HepG2 (cell line): ENCODE measurements at regions not wholly inside any gene's neighbourhood (a gene's known extent, or its start where the extent isn't known, plus 50 kb on each side); places are given as distances from the start of the nearest gene placed in this dataset.

Experiments
- ATAC-seq: fragments of 200-7000 bp; cut with Tn5 transposase; 3 replicates; pipeline ENCODE4 v1.9.1; 2020; ENCODE audit warnings: mild to moderate bottlenecking, moderate library complexity
- BruUV-seq: library from RNA; stranded (reverse); fragments of 400-500 nt; replicated peaks from 2 replicates; lab custom pipeline; 2021; lab: Mats Ljungman, UMichigan
- CTCF ChIA-PET: fragments of 300-600 bp; formaldehyde crosslinking; extraction: SDS; loops from one replicate; lab custom pipeline; 2021; ENCODE audit warnings: low total read pairs, inconsistent platforms, low intra/inter-chr PET ratio; lab: Yijun Ruan, JAX
- POLR2A ChIA-PET: fragments of 350-600 bp; sonication (Branson Sonifier 250); formaldehyde crosslinking; loops from one replicate; lab custom pipeline; 2020; ENCODE audit warnings: antibody characterized with exemption, inconsistent platforms; lab: Yijun Ruan, JAX
- DNase-seq: peaks from one replicate; pipeline ENCODE4 v3.0.0-alpha.2; 2015; ENCODE audit warnings: low spot score
- FAIRE-seq: peaks from 3 replicates; lab custom pipeline; 2011; peaks lifted over from hg19 to GRCh38; lab: Jason Lieb, UNC
- H2AFZ ChIP-seq: one replicate; pipeline ENCODE4 v1.6.1; 2011; ENCODE audit warnings: low read length, inconsistent platforms
- H3K27ac ChIP-seq: fragments of 300-600 bp; 3 replicates; pipeline ENCODE4 v1.8.0; 2011; ENCODE audit warnings: mixed run types, mild to moderate bottlenecking, mixed read lengths, low read length, inconsistent platforms; ENCODE audit not compliant: insufficient read depth; ENCODE audit errors: extremely low read length
- H3K27me3 ChIP-seq, 2 experiments: fragments of 200-600 bp in 1 of 2; 2 replicates in 1 of 2; 3 replicates in 1 of 2; pipeline versions ENCODE4 v1.6.0 to v1.8.0; 2011; ENCODE audit warnings: low read length in 2 of 2, mild to moderate bottlenecking in 2 of 2, moderate library complexity in 2 of 2, inconsistent platforms in 1 of 2; ENCODE audit not compliant: insufficient read depth in 2 of 2, control insufficient read depth in 1 of 2
- H3K36me3 ChIP-seq, 2 experiments: fragments of 200-600 bp in 1 of 2; replicated peaks in 1 of 2; 2 replicates in 1 of 2; 3 replicates in 1 of 2; pipeline versions ENCODE4 v1.5.1 to v1.8.0; 2011; ENCODE audit warnings: low read length in 2 of 2, inconsistent platforms in 1 of 2; ENCODE audit not compliant: insufficient read depth in 2 of 2, control insufficient read depth in 1 of 2
- H3K4me1 ChIP-seq: 2 replicates; pipeline ENCODE4 v1.5.1; 2012; ENCODE audit warnings: low read length, inconsistent platforms; ENCODE audit not compliant: insufficient read depth
- H3K4me2 ChIP-seq: 2 replicates; pipeline ENCODE4 v1.6.0; 2011; ENCODE audit warnings: low read depth, low read length, inconsistent platforms
- H3K4me3 ChIP-seq, 3 experiments: fragments of 200-600 bp in 1 of 3; sonication (generic), shearing (Covaris generic) in 1 of 3; replicated peaks in 1 of 3; 2 replicates each; pipeline ENCODE4 v1.5.1; 2011 to 2016; ENCODE audit warnings: low read length in 3 of 3, inconsistent platforms in 2 of 3, low read depth in 2 of 3, mild to moderate bottlenecking in 2 of 3, control low read depth in 1 of 3, mixed read lengths in 1 of 3; ENCODE audit not compliant: insufficient read depth in 1 of 3
- H3K79me2 ChIP-seq: one replicate; pipeline ENCODE4 v1.6.1; 2011; ENCODE audit warnings: low read length, inconsistent platforms; ENCODE audit not compliant: insufficient read depth
- H3K9ac ChIP-seq: 2 replicates; pipeline ENCODE4 v1.6.0; 2011; ENCODE audit warnings: mild to moderate bottlenecking, low read depth, low read length, inconsistent platforms; ENCODE audit not compliant: insufficient read depth
- H3K9me3 ChIP-seq: 2 replicates; pipeline ENCODE4 v1.5.1; 2012; ENCODE audit warnings: mild to moderate bottlenecking, low read length
- H4K20me1 ChIP-seq: 2 replicates; pipeline ENCODE4 v1.6.0; 2011; ENCODE audit warnings: inconsistent platforms, mild to moderate bottlenecking, low read length, moderate library complexity; ENCODE audit not compliant: insufficient read depth
- CBX5 ChIP-seq: sonication (generic); formaldehyde crosslinking; IDR thresholded peaks from 2 replicates; pipeline ENCODE4 v1.4.0; 2020; ENCODE audit warnings: missing genetic modification reagents, borderline replicate concordance
- CREM ChIP-seq, 2 experiments: sonication (generic) in 1 of 2; formaldehyde crosslinking in 1 of 2; IDR thresholded peaks; 2 replicates each; pipeline versions ENCODE4 v1.4.0 to v1.6.1; 2016 to 2020; ENCODE audit warnings: antibody characterized with exemption in 1 of 2, mild to moderate bottlenecking in 1 of 2, missing genetic modification reagents in 1 of 2
- GLMP ChIP-seq: sonication (generic); formaldehyde crosslinking; IDR thresholded peaks from 2 replicates; pipeline ENCODE4 v1.9.0; 2021; ENCODE audit warnings: missing genetic modification reagents, mild to moderate bottlenecking, borderline replicate concordance
- NKX3-1 ChIP-seq: sonication (generic); formaldehyde crosslinking; IDR thresholded peaks from 2 replicates; pipeline ENCODE4 v1.5.0; 2020; ENCODE audit warnings: missing genetic modification reagents
- NR2F1 ChIP-seq, 2 experiments: fragments of 450-650 bp in 1 of 2; formaldehyde crosslinking in 1 of 2; IDR thresholded peaks; 2 replicates each; pipeline versions ENCODE4 v1.5.0 to v1.6.1; 2016 to 2020; ENCODE audit warnings: mild to moderate bottlenecking in 1 of 2, missing compliant biosample characterization in 1 of 2, missing genetic modification reagents in 1 of 2, moderate library complexity in 1 of 2
- PAX8 ChIP-seq: sonication (generic); formaldehyde crosslinking; IDR thresholded peaks from 2 replicates; pipeline ENCODE4 v1.8.0; 2022; ENCODE audit warnings: mild to moderate bottlenecking, missing genetic modification reagents, borderline replicate concordance
- POLR2A ChIP-seq, 2 experiments: IDR thresholded peaks; 2 replicates each; pipeline ENCODE4 v1.6.1; 2011; ENCODE audit warnings: low read depth in 2 of 2, low read length in 2 of 2, mild to moderate bottlenecking in 1 of 2, moderate library complexity in 1 of 2; ENCODE audit not compliant: insufficient read depth in 1 of 2
- RAD51 ChIP-seq: fragments of 450-650 bp; IDR thresholded peaks from 2 replicates; pipeline ENCODE4 v1.6.1; 2016; ENCODE audit warnings: borderline replicate concordance
- SRSF4 ChIP-seq: fragments of 200-400 bp; formaldehyde crosslinking; IDR thresholded peaks from one replicate; pipeline ENCODE4 v1.6.1; 2018; ENCODE audit warnings: mild to moderate bottlenecking, low read depth, low read length, moderate library complexity; ENCODE audit not compliant: poor library complexity, severe bottlenecking
- THAP8 ChIP-seq: sonication (generic); formaldehyde crosslinking; IDR thresholded peaks from 2 replicates; pipeline ENCODE4 v1.5.1; 2020; ENCODE audit warnings: missing genetic modification reagents, mild to moderate bottlenecking, borderline replicate concordance
- ZBTB33 ChIP-seq: sonication (generic); formaldehyde crosslinking; IDR thresholded peaks from 2 replicates; pipeline ENCODE4 v1.4.0; 2020; ENCODE audit warnings: missing genetic modification reagents
- ZFYVE20 ChIP-seq: sonication (generic); formaldehyde crosslinking; IDR thresholded peaks from 2 replicates; pipeline ENCODE4 v1.8.0; 2023; ENCODE audit warnings: low read depth, mild to moderate bottlenecking, moderate library complexity, missing genetic modification reagents, borderline replicate concordance
- ZMYM2 ChIP-seq: sonication (generic); formaldehyde crosslinking; IDR thresholded peaks from 2 replicates; pipeline ENCODE4 v1.8.0; 2022; ENCODE audit warnings: mild to moderate bottlenecking, missing genetic modification reagents
- ZNF619 ChIP-seq: sonication (generic); formaldehyde crosslinking; IDR thresholded peaks from 2 replicates; pipeline ENCODE4 v1.4.0; 2020; ENCODE audit warnings: mild to moderate bottlenecking, missing genetic modification reagents
- ZNF646 ChIP-seq: sonication (generic); formaldehyde crosslinking; IDR thresholded peaks from 2 replicates; pipeline ENCODE4 v1.9.0; 2021; ENCODE audit warnings: mild to moderate bottlenecking, missing genetic modification reagents
- ZNF672 ChIP-seq: sonication (generic); formaldehyde crosslinking; IDR thresholded peaks from 2 replicates; pipeline ENCODE4 v1.8.1; 2022; ENCODE audit warnings: missing genetic modification reagents
- WGBS: methylation state at CpG from one replicate; pipeline ENCODE4 v1.1.6; 2017; ENCODE audit warnings: low lambda C conversion rate; 5-methylcytosine and 5-hydroxymethylcytosine counted together
- in situ Hi-C: cut with HindIII; loops from 2 replicates; pipeline ENCODE4 v1.10.0; 2017; ENCODE audit warnings: low pct_unique_long_range_greater_than_20kb; ENCODE audit not compliant: extremely low pct_ligation_motif_present
- intact Hi-C: fragments of 100-400 bp; cut with micrococcal nuclease; formaldehyde crosslinking; loops from one replicate; pipeline ENCODE4 v1.10.0; 2022; ENCODE audit not compliant: unreplicated experiment

- H3K4me3 ChIP-seq, result no peak overlapping the region
- FAIRE-seq (no peak), ATAC-seq (no peak), DNase-seq (no peak)
- H3K4me2 ChIP-seq, result no peak overlapping the region
- WGBS, result 100% methylated on average over 3 of the region's 3 CpGs
- H3K27ac ChIP-seq, result no peak overlapping the region
- CTCF ChIA-PET, result no interaction called here
- intact Hi-C loops (no loop called here), in situ Hi-C loops (no loop called here)
- no peaks in the 10 kb centered on the region for H3K79me2 ChIP-seq
- H3K4me1 ChIP-seq, result peaks cover 7% of the 10 kb centered on the region
- POLR2A ChIA-PET, result no interaction called here
- no peaks in the 10 kb centered on the region for H3K36me3 ChIP-seq
- peaks cover 11% of the 10 kb centered on the region; the same call in 1 of the 2 replicates for H3K9me3 ChIP-seq
- no peak overlapping the region for H3K9ac ChIP-seq
- H2AFZ ChIP-seq, result no peak overlapping the region
- H3K27me3 ChIP-seq, result no peaks in the 10 kb centered on the region
- no peaks in the 10 kb centered on the region for H4K20me1 ChIP-seq
- no TSS peak for BruUV-seq
- TF ChIP-seq ZNF619 (CRISPR knock-in tag) (no peak), GLMP (CRISPR knock-in tag) (no peak), ZFYVE20 (CRISPR knock-in tag) (no peak), ZNF646 (CRISPR knock-in tag) (no peak), POLR2A (IDR thresholded peaks at IDR 0.05; ENCODE audit: insufficient read depth in 1 of 2, low read depth in 2 of 2, low read length in 2 of 2) (no peak), ZBTB33 (CRISPR knock-in tag) (no peak), NKX3-1 (CRISPR knock-in tag) (no peak), CBX5 (no peak), ZNF672 (CRISPR knock-in tag) (no peak), NR2F1 (CRISPR knock-in tag; IDR thresholded peaks at IDR 0.05) (no peak), PAX8 (CRISPR knock-in tag) (no peak), RAD51 (no peak), ZMYM2 (CRISPR knock-in tag) (no peak), CREM (IDR thresholded peaks at IDR 0.05) (no peak), CREM (CRISPR knock-in tag; IDR thresholded peaks at IDR 0.05) (no peak), SRSF4 (no peak), THAP8 (CRISPR knock-in tag) (no peak)
Measured at GRCh38 chr12:115412831-115413230, 728.9 kb upstream of the TBX3 start.
